Cerebellar cortex (tissue), 1 donor: ENCODE measurements at regions not wholly inside any gene's neighbourhood (a gene's known extent, or its start where the extent isn't known, plus 50 kb on each side); places are given as distances from the start of the nearest gene placed in this dataset.

Experiments
- DNase-seq: peaks from one replicate; pipeline ENCODE4 v3.0.0-alpha.2; 2015; ENCODE audit warnings: low spot score

DNA sequence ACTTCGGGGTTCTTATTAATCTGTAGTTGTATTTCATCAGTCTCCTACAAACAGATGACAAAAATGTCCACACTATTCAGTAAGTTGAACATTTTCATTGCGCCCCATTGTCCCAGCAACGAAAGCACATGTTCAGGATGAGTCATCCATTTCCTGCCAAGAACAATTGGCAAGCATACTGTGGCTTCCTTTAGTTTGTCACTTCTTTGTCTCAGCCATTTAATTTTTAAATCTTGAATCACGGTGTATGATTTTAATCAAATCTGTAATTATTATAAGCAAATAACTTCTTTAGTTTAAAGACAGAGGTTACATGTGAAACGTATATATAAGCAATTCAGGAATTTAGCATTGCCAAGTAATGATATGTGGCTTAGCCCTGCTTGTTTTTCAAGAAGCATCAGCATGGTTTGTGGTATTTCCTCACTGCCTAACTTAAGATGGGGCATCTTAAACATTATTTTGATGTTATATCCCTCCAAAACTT, 211.3 kb upstream of the KRR1 start:
- DNase-seq, result peak; percentile 91

DNA sequence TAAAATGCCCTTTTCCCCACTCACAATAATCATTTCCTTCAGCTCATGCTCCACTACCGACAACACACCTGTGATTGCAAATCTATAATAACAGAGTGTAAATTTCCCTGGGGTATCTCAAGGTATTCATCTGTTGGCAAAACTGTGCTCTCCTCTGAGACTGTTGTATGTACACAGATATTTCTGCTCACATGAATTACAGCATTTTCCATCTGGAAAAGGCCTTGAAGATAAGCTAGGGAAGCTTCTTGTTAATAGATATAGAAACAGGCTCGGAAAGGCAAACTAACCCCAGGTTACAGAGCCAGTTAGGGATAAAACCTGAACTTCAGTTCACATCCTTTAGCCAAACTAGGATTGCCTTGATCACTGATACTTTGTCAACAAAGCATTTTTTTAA, 210.4 kb upstream of the KRR1 start:
- DNase-seq, result peak; percentile 34

DNA sequence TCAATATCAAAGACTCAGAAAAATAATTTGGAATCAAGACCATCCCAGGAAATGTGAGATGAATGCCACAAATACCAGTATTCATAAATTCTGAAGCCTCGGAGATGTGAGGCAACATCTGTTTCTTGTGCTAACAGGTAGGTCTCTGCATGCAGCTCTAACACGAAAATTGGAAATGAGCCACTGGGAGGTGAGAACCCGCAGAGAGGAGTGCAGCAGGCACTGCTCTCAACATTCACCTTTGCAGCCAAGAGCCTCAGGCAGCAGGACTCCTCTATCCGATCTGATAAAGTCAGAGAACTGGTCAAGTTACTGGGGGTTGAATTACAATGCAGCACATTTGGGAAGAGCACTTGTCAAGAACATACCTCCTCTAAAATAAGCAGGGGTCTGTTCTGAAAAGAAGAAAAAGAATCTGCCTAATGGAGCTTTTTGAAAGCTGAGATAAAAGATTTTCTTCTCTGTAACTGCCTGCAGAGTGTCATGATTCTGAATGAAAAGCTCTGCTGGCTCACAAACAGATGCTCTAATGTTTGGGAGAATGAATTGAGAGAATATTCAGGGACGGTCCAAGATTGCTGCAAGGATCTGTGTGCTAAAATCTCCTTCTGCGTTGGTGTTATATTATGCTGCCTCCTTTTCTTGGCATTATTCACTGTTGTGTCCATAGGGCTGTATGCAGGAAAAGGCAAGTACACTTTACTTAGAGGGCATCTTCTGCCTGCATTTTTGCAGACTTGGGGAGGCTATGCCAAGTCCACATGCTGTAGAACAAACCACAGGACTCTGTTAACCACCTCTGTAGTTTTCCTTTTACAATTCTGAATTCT, 209.6 kb upstream of the KRR1 start:
- DNase-seq, result peak; percentile 78

DNA sequence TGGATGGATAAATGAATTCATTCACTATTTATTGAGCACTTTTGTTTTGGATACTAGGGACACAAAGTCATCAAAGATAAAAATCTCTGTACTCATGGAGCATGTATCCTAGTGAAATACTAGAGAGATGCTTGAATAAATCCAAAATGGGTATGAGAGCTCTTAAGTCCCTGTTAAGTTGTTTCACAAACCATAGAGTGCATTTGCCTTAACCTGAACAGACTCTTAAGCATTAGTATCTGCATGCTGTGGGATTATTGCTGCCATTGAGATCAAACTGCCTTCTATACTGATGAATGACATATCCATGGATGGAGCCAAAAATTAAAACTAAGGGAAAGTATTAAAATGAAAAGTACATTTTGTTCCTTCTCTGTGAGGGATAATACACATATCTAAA, 206.5 kb upstream of the KRR1 start:
- DNase-seq, result no peak

DNA sequence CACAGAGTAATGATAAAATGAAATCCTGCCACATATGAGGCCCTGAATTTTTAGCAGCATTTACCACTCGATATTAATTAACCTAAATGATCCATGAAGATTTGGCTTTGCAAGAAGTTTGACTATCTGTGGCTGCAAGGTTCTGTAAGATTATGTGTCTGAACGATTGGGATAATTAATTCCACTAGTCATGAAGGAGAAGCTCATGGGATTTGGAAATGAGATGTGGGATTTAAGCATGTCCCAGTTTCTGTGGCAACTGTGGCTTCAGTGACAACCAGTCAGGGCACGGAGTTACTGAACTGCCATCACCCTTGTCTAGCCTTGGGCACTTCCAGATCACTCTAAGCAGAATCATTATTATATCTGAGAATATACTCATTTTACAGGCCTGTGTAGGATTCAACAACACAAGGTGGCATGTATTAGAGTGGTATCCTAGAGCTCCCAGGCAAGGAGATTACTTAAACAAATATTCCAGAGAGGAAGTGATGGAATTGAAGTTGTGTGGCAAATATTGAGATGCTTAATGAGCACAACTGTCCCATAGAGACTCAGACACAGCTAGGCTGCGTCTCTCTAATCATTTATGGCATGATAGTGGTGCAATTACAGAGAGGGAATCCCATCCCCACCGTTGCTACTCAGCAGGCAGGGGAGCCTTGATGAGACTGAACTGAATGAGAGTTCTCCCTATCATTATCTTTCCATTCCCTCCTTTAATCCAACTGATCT, 205.0 kb upstream of the KRR1 start:
- DNase-seq, result no peak

DNA sequence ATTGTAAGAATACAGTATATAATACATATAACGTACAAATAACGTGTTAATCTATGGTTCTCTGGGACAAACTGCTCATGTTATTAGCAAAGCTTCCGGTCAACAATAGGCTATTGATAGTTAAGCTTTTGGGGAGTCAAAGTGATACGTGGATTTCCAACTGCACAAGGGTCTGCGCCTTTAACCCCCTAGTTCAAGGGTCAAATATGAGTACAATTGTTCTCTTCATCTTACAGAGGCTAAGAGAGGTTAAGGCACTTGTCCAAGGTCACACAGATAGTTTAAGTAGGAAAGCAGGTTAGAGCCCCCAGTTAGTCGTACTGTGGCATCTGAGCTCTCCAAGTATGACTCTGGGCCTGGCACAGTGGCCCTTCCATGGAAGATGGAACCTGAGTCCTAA, 204.3 kb upstream of the KRR1 start:
- DNase-seq, result no peak

DNA sequence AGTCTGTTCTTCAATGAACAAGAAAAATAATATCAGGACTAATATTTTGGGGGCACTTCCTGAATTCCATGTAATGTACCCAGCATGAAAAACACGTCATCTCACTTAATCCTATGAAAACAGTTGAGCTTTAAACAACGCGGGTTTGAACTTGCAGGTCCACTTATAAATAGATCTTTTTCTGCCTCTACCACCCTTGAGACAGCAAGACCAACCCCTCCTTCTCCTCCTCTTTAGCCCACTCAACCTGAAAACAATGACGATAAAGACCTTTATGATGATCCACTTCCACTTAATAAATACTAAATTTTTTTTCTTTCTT, 203.9 kb upstream of the KRR1 start:
- no peak for DNase-seq

DNA sequence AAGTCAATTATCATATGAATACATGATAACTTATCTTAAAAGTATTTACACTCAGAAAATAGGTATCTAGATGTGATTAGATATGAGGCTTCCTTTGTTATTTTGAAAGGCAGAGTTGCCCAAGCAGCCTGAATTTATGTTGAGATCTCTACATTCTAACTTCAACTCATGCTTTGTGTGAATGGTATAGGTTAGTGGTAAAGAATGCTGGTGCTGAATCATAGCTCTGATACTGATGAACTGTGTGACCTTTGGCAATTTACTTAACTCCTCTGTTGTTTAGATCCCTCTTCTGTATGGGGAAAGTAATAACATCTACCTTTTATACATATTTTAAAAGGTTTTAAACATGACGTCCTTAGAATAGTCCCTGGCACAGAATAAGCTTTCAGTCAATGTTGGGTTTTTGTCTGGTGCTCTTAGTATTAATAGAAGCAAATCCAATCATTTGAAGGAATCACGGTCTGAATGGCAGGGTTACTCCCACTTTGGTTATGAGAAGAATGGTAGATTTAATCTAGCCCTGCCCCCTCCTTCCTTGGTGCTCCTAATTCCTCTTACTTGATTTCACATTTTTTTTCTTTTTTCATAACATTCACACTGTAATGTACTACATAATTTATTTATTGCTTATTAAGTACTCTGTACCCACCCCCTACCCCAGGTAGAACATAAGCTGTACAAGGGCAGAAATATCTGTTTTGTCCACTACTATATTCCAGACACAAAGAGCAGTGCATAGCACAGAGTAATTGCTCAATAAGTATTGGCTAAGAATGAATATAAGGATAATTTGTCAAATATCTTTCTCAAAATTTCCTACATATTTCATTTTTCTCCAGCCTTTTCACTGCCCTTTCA, 203.3 kb upstream of the KRR1 start:
- DNase-seq, result no peak

DNA sequence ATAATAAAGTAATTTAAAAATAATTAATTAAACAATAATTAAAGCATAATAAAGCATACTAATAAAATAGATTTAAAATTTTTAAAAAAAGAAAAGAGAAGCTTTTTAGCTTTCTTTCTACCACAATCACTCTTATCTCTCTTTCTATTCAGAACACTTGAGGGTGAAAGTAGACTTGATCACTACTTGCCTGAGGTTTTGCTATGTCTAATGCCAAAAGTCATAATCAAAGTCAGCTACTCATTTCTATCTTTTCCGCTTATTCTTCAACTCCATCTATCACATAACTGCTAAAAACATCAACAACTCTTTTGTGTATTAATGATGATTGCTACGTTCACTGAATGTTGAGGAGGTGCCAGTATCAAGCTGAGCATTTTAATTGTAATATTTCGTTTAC, 202.0 kb upstream of the KRR1 start:
- no peak for DNase-seq

DNA sequence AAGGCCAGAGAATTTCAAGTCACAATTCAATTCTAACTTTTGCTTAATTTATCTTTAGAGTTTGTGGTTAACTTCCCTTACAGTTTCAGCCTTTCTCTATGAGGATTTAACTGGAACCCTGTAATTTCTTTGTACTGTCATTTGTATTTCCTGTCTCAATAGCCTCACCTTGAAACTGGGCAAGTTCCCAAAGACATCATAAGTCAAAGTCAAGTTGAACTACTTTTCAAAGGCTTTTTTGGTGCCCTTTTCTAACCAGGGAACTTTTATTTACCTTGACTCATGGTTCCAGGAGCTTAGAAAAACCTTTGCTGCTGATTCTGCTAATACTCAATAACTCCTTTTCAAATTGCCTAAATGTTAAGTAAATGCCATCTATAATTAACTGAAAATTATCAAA, 200.8 kb upstream of the KRR1 start:
- no peak for DNase-seq

DNA sequence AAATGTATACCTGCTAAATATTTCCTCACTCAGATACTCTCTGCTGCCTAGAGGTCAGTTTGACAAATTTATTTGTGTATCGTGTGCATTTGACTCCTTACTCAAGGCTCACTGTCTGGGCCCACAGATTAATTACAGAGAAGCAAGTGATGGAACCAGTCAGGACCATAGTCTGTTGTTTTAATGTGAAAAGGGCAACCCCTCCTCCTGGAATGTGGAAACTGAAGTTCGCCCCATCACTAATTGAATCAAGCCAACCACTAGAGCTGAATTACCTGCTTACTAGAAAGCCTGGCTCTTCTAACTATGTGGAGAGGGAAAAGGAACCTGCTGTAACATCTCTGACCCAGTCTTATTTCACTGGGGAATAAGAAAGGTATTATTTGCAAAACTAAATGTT, 199.9 kb upstream of the KRR1 start:
- no peak for DNase-seq

DNA sequence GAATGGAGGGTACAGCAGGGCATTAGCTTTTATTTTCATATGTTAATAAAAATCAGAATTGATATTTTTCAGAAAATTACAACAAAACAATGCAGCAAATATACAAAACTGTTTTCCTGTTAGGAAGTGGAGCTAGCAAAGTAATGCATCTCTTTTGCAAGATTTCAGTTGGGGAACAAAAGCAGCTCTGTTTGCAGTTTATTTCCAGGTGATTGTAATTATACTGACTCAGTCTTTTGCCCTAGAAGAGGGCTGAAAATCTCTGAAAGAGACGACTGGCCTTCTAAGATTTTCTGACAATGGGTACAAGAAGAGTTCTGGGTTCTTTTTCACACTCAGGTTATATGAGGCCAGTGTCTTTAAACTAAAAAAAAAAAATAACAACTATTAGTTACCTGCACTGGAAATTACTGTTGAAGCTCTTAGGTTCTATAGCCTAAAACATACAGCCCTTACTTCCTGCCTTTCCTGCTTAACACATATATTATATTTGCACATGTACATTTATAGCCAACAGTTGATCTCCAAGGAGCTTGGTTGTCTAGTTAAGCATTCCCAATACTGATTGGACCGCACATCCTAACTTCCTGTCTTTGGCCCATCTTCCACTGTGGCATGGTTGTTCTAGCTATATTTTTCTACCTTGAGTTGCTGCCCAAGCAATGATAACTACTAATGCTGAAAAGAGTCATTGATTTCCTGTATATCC, 199.1 kb upstream of the KRR1 start:
- DNase-seq, result no peak

DNA sequence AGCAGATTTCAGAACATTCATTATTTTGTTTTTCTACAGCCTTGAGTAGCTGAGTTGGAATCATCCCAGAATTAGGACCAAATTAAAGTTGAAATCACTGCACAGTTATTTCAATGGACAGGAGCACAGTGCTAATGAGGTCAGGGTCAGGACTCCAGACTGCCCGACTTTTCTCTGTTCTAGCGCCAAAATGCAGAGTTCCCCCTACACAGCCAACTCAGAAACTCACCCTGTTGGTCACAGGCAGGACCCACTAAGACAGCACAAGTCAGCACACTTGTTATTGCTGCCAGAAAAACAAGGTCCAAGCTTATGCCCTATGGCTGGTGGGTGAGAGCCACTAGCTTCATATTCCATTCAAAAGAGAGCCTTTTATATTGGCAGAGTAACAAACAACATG, 198.1 kb upstream of the KRR1 start:
- no peak for DNase-seq

DNA sequence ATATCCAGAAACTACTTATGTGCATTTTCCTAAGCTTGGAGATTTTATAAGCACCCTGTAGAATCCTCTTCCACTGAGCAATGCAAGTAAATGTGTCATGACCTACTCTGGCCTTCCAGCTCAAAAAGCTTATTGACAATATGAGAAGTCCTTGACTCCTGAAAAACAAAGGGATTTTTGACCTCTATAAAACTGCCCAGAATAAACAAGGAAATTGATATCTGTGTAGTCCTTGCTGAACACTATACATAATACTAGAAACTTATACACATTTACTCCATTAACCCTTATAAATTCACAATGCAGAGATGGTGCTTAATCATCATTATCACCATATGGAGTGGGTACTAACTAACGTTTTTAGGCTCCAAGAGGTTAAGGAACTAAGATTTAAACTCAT, 197.4 kb upstream of the KRR1 start:
- DNase-seq, result no peak

DNA sequence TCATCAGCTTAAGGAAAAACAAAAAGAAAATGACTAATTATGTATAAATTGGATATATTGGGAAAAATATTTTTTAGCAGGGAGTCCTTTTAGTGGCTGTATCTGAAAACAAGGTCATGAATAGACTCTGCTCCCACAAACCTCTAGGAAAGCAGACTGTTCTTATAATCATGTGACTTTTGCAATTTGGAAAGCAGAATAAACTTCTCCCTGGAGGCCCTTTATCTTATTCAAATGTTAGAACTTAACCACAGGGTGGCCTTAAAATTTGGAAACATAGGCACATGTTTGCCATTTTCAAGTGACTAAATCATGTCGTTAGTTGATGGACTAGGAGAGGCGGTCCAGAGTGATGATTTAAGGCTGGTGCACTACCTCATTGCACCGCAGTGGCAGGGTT, 196.6 kb upstream of the KRR1 start:
- DNase-seq, result no peak

DNA sequence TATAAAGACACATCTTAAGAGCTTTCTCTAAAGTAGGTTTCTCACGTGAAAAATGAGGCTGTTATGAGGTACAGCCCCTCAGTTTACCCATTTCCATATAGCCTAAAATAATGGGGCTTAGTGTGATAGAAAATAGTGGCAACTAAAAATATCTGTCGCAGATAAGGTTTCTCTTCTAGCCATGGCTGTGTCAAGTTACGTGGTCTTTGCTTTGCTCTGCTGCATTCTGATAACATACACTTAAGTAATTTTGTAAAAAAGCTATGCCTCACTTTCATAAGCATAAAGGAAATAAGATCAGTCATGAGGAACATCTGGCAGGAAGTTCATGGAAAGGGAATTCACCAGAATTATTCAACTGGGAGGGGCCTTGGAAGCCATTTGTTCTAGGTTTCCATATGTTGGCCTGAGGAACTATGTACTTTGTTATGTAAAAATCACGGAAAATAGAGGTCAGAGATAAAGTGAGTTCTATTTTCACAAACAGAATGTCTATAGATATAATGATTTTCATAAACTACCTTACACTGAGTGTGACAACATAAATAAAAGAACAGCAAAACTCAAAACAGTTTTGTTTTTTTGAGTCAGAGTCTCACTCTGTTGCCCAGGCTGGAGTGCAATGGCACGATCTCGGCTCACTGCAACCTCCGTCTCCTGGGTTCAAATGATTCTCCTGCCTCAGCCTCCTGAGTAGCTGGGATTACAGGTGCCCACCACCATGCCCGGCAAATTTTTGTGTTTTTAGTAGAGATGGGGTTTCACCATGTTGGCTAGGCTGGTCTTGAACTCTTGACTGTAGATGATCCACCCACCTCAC, 195.6 kb upstream of the KRR1 start:
- no peak for DNase-seq

DNA sequence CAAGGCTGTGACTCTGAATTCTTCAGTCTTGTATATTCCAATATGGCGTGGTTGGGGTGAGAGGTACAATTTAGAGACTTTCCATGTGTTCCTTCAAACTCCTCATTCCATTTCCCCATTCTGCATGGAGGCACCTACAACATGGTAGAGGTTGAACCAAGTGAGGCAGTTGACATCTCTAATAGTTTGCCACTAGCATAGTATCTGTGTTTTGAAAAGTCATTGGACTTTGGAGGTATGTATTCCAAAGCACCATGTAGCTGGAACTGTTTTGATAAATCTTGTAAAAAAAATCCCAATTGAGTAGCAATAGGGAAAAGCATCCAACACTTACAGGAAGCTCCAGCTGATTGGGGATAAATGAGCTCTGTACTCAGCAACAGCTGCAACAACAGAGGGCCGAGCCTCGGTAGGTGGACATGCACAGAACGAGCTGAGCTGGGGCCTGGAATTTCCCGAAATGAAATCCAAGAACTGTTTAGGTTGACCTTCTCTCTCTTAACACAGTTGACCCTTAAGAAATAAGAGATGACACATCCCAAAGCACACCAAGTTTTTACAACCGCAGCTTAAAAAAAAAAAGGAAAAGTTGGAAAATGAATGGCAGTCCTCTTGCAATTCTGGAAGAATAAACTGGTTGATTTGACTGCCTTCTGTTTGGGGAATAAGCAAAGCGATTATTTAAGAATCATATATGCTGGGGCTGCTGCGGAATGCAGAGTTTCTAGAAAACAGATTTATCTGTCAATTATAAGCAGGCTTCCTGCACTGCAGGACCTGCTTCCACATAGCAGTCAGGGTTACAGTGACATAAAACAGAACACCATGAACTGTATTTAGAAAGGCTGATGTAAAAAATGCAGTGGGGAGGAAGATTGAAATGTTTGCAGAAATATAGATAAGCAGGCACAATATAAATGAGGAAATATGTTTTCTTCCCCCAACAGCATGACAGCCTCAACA, 194.6 kb upstream of the KRR1 start:
- no peak for DNase-seq

DNA sequence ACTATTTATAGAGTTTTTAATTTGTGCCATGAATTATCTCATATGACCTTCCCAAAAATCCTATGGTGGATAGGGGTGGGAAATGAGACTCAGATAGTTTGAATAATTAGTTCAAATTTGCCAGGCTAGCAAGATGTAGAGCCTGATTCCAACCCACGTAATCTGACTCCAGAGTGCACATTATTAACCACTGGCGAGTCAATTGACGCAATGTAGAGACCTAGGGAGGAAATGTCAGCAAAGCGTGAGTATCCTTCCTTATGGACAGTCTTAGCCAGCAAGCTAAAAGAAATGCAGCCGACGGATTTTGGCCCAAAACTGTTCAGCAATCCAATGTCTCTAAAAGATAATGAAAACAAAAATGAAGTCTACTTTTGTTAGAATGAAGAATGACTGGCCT, 193.3 kb upstream of the KRR1 start:
- DNase-seq, result no peak

DNA sequence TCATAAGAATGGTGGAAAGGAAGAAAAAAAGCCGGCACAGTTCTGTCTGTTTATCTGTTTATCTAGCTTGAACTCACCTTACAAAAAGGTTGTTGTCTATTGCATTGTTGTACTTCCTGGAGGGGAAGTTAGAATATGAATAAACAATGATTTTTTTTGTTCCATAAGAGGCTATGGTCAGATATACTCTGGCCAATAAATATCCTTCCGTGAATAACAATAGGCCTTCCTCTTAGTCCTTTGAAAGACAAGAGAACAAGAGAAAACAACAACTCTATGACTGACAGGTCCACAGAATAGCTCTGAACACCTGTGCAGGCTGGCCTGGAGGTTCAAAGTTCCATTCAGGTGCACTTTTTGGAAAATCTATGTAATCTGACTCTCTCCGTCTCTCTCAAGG, 192.8 kb upstream of the KRR1 start:
- DNase-seq, result no peak

DNA sequence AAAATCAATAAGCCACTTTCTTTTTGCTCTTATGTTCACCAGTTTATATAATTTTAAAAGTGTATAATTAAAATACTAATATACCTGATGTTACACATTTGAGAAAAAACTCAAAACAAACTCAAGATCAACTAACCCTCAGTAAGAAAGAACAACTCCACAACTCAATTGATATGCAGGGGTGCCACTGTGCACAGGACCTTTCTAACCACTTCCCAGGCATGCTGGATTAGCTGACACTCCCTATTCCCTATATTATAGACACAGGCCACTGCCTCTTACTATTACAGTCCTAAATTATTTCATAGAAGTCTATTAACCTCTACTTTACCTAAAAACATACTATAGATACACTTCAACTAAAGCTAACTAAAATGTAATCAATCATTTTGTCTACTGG, 191.7 kb upstream of the KRR1 start:
- DNase-seq, result no peak
